ENCODE measurements at regions not wholly inside any gene's neighbourhood (a gene's known extent, or its start where the extent isn't known, plus 50 kb on each side); places are given as distances from the start of the nearest gene placed in this dataset.

DNA sequence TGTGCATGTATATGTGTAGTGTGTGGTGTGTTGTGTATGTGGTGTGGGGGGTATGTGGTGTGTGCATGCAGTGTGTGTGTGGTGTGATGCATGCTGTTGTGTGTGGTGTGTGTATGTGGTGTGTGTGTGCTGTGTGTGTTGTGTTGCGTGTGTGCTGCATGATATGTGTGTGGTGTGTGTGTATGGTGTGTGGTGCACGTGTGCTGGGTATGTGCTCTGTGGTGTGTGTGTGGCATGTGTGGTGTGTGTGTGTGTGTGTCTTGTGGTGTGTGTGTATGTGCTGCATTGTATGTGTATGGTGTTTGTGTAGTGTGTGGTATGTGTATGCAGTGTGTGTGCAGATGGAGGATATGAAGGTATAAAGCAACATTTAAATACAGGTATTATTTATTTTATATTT is 50.5 kb upstream of the CKS2 start:
- POLR2A ChIA-PET (ENCODE audit: unreplicated experiment) = no interaction called here
- H4K20me1 ChIP-seq (ENCODE audit: insufficient read depth) = no peaks in the 10 kb centered on the region

More for the DNA sequence above, 50.5 kb upstream of the CKS2 start:
- no peak overlapping the region for H3K4me2 ChIP-seq
- H3K9me2 ChIP-seq (ENCODE audit: insufficient read depth) = no peaks in the 10 kb centered on the region
- no peaks in the 10 kb centered on the region for H3K27me3 ChIP-seq (ENCODE audit: insufficient read depth, low read depth)
- H2AFZ ChIP-seq = no peak overlapping the region
- H3K4me1 ChIP-seq (replicated peaks; ENCODE audit: insufficient read depth) = no peaks in the 10 kb centered on the region
- intact Hi-C loops (cut with micrococcal nuclease; ENCODE audit: unreplicated experiment) = no loop called here
- BruUV-seq (replicated peaks) = no TSS peak
- H3F3A ChIP-seq (ENCODE audit: insufficient read depth, low read depth) = no peaks in the 10 kb centered on the region
- CTCF ChIA-PET = no interaction called here
- TF ChIP-seq, protein P1, sequence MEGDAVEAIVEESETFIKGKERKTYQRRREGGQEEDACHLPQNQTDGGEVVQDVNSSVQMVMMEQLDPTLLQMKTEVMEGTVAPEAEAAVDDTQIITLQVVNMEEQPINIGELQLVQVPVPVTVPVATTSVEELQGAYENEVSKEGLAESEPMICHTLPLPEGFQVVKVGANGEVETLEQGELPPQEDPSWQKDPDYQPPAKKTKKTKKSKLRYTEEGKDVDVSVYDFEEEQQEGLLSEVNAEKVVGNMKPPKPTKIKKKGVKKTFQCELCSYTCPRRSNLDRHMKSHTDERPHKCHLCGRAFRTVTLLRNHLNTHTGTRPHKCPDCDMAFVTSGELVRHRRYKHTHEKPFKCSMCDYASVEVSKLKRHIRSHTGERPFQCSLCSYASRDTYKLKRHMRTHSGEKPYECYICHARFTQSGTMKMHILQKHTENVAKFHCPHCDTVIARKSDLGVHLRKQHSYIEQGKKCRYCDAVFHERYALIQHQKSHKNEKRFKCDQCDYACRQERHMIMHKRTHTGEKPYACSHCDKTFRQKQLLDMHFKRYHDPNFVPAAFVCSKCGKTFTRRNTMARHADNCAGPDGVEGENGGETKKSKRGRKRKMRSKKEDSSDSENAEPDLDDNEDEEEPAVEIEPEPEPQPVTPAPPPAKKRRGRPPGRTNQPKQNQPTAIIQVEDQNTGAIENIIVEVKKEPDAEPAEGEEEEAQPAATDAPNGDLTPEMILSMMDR (conservative IDR thresholded peaks at IDR 0.05) = no peak
- no peak for TF ChIP-seq EZH2 (IDR thresholded peaks at IDR 0.05; ENCODE audit: low read depth)
- H3K79me2 ChIP-seq (ENCODE audit: low read depth) = no peaks in the 10 kb centered on the region
- DNase-seq = no peak
- H3K9me3 ChIP-seq (ENCODE audit: insufficient read depth, low read depth) = no peaks in the 10 kb centered on the region
- no peaks in the 10 kb centered on the region for H3K36me3 ChIP-seq (ENCODE audit: low read depth)
- H3K27ac ChIP-seq = no peak overlapping the region
- no peak overlapping the region for H3K4me3 ChIP-seq
